ENCODE measurements at regions not wholly inside any gene's neighbourhood (a gene's known extent, or its start where the extent isn't known, plus 50 kb on each side); places are given as distances from the start of the nearest gene placed in this dataset.

DNA sequence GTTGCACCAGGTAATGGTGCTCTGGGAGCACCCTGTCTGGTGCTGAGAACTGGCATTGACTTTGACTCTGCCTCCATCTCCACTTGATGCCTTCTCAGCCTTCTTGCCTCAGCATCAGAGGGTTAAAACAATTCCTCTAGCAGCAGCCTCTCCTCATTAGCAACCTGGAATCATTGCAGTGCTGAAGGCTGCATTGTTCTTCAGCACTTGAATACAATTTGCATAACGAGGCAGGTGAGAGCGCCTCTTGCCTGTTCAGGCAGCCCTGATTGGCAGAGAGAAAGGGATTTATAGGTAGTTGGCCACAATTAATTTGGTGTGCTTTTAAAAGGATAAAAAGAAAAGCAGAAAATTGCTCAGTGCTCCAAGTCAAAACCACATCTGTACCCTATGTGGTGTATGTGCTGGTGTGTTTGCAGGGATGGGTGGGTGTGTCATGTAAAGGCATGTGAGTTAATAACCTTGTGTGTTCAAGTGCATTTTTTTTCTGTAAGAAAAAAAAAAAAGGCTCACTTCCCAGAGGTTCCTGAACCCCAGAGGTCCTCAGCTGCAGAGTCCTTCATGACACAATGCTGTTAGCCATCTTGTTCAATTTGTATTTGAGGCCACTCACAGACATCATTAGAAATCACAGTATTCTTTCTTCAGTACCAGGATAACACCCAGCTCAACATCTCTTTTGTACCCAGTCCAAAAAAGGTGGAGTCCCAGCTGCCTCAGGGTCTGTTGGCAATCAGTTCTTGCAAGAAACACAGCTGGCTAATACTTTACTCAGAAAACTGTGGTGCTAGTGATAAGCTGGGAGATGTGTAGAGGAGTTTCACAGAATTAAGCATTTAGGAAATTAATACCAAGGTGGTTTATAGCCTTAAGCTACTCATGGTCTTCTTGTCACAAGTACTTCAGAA lies 385.6 kb downstream of the GRIN2B start:
- no peak for DNase-seq (ENCODE audit: low read depth)

DNA sequence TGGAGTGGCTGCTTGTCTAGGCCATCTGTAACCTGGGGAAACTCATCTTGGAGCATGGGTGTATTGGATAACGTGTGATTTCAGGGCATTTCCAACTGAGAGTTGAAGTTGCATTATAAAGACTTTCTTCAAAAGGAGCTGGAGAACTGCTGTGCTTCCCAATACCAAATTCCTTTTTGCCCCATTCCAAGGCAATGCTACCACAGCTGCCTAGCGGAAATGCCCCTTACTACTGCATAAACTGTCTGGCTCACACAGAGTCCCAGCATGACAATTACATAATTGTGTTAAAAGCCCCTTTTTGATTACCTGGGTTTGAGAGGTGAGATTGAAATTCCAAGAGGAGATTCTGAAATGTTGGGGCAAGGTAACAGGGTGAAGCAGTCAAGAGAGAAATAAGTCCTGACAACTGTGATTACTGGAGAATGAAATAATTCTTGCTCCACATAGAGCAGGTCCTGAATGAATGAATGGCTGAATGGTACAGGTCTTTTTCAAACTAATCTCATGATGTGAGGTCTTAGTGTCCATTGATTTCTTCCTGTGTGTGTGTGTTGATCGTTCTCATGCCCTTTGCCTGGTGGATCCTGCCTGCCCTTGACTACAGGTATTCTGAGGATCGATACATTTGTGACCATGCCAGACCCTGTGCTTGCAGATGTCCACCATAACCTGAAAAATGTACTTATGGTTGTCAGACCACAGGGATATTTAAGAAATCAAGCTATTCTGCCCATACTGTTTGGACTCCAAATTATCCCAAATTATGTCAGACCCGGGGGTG lies 386.5 kb downstream of the GRIN2B start:
- no peak for DNase-seq (ENCODE audit: low read depth)

DNA sequence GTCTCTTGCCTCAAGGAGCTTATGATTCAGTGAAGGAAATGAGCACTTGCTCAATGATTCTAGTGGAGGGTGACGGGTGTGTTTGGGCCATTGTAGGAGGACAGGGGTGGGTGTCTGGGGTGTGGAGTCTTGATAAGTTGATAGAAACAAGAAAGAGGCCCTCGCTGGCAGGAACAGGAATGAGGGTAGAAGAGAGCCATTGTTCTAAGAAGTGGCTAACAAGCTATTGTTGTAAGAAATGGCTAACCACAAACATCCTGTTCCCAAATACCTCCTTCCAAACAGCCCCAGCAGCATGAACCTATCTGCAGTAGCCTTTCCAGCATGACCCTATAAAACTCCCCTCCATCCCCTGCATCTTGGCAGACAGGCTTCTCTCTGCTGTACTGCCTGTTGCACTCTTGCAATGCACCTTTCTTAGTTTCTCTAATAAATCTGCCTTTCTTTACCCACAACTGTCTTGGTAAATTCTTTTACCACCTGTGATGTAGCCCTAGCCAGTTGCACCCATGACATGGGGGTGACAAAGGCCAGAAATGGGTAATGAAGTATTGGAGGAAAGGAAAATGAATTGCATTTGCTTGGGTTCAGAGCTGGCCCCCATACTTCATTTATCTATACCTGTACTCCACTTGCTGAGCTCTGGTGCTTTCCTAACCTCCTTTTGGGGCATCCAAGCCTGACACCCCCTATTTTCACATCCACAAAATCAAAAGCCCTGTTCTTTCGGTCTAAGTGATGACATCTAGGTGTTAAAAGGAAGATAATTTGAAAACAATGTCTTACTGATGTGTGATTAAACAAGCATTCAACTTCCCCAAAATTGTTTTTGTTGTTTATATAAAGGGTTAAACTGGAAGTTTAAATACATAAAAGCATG lies 389.1 kb downstream of the GRIN2B start:
- DNase-seq (ENCODE audit: low read depth): no peak

DNA sequence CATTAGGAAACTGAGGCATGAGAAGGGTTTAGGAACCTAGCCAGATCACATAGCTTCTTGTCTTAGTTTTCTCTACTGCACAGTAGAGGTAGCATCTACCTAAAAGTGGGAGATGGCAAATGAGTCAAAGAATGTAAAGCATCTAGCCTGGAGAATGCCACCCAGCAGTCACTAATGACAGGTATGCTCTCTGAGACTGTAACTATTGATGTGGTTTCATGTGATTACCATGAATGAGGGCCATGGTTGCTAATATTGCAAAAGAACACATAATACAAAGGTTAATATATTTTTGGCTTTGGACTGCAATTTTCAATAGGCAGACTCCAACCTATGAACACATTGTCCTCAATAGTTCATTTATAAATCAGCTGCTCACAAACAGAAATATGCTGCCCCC lies 389.9 kb downstream of the GRIN2B start:
- no peak for DNase-seq (ENCODE audit: low read depth)

DNA sequence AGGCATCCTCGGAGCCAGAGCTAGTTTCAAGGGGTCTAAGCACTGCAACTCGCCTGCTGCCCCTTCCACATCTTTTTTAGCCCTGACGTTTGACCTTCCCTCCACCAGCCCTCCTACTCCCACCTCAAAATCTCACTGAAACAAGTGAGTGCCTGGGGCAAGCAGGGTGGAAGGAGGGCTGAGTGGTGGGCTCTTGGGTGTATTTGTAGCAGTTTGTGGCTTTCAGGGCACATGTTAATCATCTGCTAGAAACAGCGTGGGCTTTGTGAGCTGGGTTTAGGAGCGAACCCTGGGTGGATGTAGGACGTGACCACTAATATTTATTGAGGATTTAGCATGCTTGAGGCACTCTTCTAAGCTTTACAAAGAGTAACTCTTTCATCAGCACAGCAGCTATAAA lies 390.3 kb downstream of the GRIN2B start:
- DNase-seq (ENCODE audit: low read depth): no peak

DNA sequence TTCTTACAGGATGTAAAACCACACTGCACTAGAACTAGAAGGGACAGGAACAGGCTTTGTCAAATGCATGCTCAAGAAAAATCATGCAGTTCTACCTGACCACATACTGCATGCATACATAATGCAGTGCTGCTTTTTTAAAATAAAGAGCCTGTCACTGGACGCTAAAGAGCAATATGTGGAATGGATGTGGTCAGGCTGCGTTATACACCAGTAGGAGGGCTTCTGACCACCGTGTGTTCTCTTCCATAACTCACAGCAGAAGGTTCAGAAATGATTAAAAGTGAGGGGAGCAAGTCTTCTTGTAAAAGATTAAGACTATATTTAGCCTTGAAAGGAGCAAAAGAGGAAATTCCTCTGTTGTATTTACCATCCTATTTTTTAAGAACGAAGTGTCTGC lies 392.0 kb downstream of the EMP1 start:
- DNase-seq (ENCODE audit: low read depth): no peak

DNA sequence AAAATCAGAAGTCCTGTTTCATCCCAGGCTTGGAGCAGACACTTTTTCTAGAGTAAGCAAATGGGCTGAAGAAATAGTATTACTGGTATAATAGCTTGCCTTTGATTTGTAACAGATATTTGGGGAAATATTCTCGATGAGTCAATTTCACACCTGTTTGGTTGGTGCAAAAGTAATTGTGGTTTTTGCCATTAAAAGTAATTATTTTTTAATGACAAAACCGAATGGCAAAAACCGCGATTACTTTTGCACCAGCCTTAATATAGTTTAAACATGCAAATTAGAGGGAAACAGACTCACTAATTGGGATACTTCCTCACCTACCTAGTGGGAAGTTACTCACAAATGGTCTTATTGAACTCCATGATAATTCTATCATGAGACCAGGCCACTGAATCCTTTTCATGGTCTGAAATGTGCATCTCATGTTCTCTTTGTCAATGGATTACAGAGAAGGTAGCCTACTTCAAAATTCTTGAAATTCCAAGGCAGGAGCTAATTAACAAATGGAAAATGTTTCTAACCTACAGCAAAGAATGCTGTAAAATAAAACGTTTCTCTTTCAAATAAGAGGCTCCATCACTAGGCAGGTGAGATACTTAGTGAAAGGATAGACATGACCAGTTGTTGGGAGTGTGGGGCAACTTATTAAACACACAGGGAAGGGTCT lies 391.3 kb downstream of the EMP1 start:
- DNase-seq (ENCODE audit: low read depth): no peak

DNA sequence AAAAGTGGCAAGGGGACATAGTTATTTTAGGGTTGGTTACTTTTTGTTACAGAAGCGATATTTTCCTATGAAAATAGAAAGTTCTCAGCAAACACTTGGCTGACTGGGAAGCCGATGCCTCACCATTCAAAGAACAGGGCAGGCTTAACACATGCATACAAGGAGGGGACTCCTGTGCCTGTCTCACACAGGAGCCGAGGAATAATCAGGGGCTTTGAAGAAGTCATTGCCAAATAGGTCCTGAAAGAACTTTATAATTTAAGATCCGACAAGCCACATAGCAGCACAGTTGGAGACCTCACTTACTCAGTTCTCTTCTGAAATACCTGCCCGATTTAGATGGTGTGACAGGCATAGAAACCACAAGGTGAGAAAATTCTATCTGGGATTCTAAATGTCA lies 389.8 kb downstream of the EMP1 start:
- DNase-seq (ENCODE audit: low read depth): no peak

DNA sequence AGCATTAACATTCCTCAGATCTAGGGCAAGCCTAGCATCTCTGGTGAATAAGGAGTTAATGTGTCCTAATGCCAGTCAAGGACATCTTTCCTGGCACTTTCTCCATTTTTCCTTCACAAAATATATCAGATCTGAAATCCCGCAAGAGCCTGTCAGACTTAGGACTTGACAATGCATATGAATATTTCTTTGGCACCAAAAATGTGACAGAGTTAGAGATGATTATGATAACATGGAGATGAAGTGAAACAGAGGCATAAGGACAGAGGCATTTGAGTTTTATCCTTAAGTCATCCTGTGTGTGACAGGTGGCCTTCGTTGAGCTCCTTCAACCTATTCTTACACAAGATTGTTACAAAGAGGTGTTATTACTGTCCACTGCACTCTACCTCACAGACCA lies 388.0 kb downstream of the EMP1 start:
- DNase-seq (ENCODE audit: low read depth): no peak

DNA sequence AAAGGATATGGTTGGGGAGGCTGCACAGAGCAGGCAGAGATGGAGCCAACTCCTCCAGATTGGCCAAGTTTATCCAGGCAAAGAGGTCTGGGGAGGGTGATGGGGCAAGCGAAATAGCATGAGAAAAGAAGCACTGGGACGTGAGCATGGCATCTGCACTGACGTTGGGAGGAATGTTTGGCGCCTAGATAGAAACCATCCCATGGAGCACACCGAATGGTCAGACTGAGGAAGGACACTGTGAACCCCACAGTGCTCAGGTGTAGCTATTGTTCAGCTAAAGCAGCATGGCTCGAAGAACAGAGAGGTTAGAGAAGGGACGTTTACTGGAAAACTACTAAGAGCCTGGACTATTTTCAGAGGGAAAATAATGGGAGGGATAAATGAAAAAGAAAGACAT lies 387.1 kb downstream of the EMP1 start:
- DNase-seq (ENCODE audit: low read depth): no peak

DNA sequence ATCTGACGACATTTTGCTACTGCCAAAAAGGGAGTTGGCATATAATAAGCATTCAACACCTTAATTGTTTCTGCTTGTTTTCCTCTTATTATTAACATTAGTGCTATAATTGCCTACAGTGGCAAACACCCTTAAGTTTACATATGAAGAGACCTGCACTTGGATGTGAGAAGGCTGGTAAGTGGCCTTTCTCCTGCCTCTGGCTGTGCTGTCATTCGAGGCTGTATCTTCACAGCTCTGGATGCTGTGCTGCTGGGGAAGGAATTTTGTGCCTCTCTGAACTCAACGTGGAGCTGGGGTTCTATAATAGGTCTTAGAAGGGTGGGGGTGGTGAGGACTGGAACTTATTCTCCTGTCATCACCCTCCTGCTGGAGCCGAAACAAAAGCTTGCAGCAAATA lies 385.9 kb downstream of the EMP1 start:
- no peak for DNase-seq (ENCODE audit: low read depth)

DNA sequence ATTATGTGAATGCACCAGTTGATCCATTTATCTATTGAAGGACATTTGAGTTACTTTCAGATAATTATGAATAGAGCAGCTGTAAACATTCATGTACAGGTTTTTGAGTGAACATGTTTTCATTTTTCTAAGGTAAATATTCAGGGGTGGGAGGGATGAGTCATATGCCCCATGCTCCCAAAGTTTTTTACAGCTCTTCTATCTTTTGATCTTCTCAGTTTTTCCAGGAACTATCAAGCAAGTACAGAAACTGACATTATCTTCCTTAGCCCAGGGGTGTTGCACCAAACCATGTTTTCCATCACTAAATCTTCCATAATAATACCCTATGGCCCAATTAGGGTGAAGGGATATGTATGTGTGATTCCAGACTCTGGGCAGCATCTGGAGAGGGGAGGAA lies 384.5 kb downstream of the EMP1 start:
- no peak for DNase-seq (ENCODE audit: low read depth)

DNA sequence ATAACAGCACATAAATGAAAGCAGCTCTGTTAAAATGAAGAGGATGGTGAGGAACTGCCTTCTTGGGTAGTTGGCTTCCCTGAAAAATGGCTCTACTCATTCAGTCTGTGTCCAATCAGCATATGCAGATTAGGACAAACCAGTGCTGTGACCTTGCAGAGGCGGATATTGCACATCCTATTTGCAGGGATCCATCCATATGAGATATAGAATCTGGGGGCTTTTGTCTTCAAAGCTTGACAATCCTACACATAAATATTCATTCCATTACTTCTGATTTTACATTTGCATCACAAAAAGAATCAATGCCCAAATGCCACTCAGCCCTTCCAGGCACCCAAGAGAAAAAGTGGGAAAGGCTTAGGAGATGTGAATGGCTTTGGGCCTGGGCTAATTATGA lies 383.7 kb downstream of the EMP1 start:
- no peak for DNase-seq (ENCODE audit: low read depth)

DNA sequence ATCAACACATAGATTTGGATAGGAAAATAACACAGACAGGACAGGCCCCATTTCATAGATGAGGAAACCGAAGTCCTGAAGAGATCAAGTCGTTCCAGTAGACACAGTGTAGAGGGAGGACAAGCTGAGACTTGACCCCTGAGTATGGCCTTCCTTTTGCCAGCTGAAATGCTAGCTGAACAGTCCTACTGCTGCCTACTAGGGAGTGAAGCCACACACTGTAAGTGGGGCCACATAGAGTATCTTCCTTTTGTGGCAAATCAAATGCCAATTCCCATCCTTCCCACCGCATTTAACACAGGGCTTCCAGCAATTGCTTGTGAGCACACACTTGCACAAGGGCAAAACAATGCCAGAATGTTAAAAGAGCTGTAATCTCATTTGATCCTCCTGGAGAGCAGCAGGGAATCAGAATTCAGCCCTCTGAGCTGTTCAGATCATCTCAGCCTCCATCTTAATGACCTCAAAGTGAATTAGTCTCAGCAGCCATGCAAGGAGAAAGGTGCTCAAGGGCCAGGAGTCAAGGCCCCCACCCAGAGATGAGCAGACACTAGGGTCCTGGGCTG lies 380.5 kb downstream of the EMP1 start:
- no peak for DNase-seq (ENCODE audit: low read depth)

DNA sequence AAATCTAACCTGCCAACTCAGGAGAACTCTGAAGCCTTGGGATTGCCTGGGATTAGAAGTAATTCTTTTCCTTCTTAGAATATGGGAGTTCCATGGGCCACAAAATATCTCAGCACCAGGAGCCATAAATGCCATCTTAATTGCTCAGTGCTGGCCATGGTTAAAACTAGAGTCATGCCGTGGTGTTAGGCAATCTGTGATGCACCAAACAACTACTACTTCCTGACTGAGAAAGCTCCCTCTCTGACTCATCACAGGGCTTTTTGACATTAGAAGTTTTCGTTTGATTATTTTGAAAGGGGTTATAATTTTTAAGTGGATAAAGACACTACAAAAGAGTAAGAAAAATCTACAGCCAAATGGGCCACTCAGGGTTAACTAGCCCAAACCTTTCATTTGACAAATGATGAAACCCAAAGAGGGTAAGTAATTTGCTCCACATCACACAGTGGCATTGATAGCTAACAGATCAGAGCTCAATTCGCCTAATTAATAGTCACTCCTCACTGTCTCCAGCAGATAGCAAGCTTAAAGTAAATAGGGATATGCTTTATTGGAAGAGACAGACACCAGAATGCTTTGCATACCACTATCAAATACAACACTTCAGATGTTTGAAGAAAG lies 377.3 kb downstream of the EMP1 start:
- DNase-seq (ENCODE audit: low read depth): peak; percentile 64

DNA sequence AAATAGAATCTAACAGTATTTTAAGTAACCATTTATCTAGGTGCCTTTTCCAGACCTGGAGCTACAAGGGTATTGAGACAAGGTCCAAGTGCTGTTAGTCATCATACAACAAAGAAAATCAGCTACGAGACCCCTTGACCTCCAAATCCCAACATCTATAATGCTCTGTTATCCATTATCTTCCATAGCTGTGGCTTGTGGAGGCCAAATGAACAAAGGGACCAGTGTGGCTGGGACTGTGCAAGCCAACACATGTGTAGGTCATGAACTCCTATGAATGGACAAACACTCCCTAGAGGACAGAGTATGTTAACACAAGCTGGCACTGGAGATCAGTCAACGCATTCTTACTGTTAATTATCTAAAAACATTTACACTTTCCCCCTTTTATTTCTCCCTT lies 374.5 kb downstream of the EMP1 start:
- no peak for DNase-seq (ENCODE audit: low read depth)

DNA sequence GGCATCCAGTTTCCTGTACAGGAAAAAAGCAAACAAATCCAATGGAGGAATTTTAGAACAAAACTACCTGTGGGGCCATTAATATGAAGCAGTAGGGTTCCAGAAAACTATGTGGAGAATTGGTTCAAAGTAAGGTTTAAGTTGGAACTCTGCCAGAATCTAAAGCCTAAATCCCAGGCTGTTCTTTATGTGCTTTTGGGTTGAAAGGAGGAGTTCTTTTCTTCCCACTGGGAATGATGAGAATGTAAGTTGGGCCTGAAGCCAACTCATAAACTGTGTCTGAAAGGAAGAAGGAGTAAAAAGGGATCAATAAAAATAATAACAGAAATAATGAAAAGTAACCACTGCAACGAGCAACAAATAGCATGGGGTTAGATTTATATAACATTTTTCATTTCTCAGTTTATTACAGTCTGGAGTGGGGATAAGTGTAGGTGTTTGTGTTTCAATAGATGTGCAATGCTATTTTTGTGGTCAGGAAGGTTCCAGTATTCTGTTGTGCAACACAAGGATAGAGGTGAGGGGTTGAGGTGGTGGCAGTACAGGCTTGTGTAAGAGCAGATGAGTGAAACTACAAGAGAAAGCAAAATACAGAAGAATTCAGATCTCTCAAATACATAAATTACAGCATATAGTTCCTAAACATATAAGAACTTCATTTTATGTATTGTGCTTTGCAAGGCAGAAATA lies 373.6 kb downstream of the EMP1 start:
- no peak for DNase-seq (ENCODE audit: low read depth)

DNA sequence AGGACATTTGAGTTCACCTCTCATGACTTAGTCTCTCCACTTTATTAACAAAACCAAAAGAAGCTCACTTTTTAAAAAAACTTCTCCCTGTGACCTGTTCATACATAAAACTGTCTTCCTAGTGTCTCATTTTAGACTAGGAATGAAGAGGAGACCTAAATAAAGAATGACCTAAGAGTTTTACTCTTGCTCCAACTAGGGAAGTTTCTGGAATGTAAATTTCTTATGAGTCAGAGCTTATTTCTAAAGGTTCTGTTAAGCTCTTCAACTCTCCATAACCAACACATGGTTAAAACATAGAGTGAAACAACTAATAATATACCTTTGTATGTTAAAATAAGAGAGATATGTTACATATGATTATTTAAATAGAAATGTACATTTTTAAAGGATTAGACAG lies 369.8 kb downstream of the EMP1 start:
- DNase-seq (ENCODE audit: low read depth): no peak

DNA sequence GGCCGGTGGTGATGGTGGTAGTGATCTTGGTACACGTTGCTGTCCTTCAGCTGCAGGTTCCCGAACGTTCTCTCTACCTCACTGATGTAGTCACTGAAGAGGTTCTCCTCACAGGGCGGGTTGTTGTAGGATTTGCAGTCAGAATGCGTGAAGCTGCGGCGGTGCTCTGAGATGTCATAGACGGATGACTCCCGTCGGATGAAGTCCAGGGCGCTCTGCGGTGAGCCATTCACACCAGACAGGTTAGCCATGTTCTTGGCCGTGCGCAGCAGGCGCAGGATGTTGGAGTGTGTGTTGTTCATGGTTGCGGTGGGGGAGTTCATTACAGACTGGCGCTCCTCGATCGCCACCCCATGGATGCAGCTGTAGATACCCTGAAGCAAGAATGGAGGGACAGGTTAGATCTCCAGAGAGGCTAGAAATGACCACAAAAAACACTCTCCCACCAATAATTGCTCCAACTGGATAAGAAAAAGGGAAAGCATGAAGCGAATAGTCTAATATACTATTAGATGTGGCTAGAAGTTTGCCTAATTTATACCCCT lies 367.8 kb downstream of the EMP1 start:
- no peak for DNase-seq (ENCODE audit: low read depth)

DNA sequence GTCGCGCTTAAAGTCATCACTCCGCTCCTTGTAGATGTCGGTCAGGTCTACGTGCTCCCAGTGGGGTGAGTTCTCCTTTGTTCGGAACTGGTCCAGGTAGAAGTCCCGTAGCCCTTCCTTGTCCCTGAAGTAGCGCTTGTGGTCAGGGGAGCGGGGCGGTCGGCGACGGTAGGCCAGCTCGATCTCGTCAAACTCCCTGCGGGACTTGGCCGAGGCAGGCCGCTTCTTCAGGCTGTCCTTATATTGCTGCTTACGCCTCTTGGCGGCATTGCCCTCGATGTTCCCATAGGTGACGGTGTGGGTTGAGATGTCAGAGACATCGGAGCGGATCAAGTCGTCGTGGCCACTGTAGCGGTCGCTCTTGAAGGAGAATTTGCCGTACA lies 367.2 kb downstream of the EMP1 start:
- DNase-seq (ENCODE audit: low read depth): no peak

All from GM04504 (cell line).